ENCODE measurements at regions not wholly inside any gene's neighbourhood (a gene's known extent, or its start where the extent isn't known, plus 50 kb on each side); places are given as distances from the start of the nearest gene placed in this dataset.

GRCh38 chr9:115635680-115636383 lies 517.8 kb upstream of the PAPPA start:
- peaks cover 1% of the 10 kb centered on the region for H3K27me3 Mint-ChIP-seq (ENCODE audit: unreplicated experiment)
- H3K27ac Mint-ChIP-seq (ENCODE audit: unreplicated experiment) = no peak overlapping the region

GRCh38 chr9:115636596-115636995 lies 517.0 kb upstream of the PAPPA start:
- no peak overlapping the region for H3K27ac Mint-ChIP-seq (ENCODE audit: unreplicated experiment)
- H3K4me1 Mint-ChIP-seq (ENCODE audit: low read depth, unreplicated experiment) = no peaks in the 10 kb centered on the region
- no peak overlapping the region for H3K4me3 Mint-ChIP-seq (ENCODE audit: unreplicated experiment)
- DNase-seq = no peak
- no peak for TF ChIP-seq CTCF (IDR thresholded peaks at IDR 0.05; ENCODE audit: partially characterized antibody, unreplicated experiment)
- H3K9me3 Mint-ChIP-seq (ENCODE audit: unreplicated experiment) = no peaks in the 10 kb centered on the region
- peaks cover 1% of the 10 kb centered on the region for H3K27me3 Mint-ChIP-seq (ENCODE audit: unreplicated experiment)
- H3K36me3 Mint-ChIP-seq (ENCODE audit: unreplicated experiment) = no peaks in the 10 kb centered on the region

More at GRCh38 chr9:115635680-115636383, 517.8 kb upstream of the PAPPA start:
- no peak for TF ChIP-seq CTCF (IDR thresholded peaks at IDR 0.05; ENCODE audit: partially characterized antibody, unreplicated experiment)
- no peaks in the 10 kb centered on the region for H3K36me3 Mint-ChIP-seq (ENCODE audit: unreplicated experiment)
- H3K4me3 Mint-ChIP-seq (ENCODE audit: unreplicated experiment) = no peak overlapping the region
- H3K9me3 Mint-ChIP-seq (ENCODE audit: unreplicated experiment) = no peaks in the 10 kb centered on the region
- DNase-seq = no peak
- H3K4me1 Mint-ChIP-seq (ENCODE audit: low read depth, unreplicated experiment) = no peaks in the 10 kb centered on the region

- no peaks in the 10 kb centered on the region for H3K36me3 Mint-ChIP-seq (ENCODE audit: unreplicated experiment)
- no peak for DNase-seq
- no peaks in the 10 kb centered on the region for H3K9me3 Mint-ChIP-seq (ENCODE audit: unreplicated experiment)
- no peak for TF ChIP-seq CTCF (IDR thresholded peaks at IDR 0.05; ENCODE audit: partially characterized antibody, unreplicated experiment)
- peaks cover 1% of the 10 kb centered on the region for H3K27me3 Mint-ChIP-seq (ENCODE audit: unreplicated experiment)
- no peaks in the 10 kb centered on the region for H3K4me1 Mint-ChIP-seq (ENCODE audit: low read depth, unreplicated experiment)
- no peak overlapping the region for H3K4me3 Mint-ChIP-seq (ENCODE audit: unreplicated experiment)
- H3K27ac Mint-ChIP-seq (ENCODE audit: unreplicated experiment) = no peak overlapping the region
Measured at GRCh38 chr9:115637661-115638060, 515.9 kb upstream of the PAPPA start.

- H3K9me3 Mint-ChIP-seq (ENCODE audit: unreplicated experiment) = no peaks in the 10 kb centered on the region
- H3K27me3 Mint-ChIP-seq (ENCODE audit: unreplicated experiment) = peaks cover 1% of the 10 kb centered on the region
- TF ChIP-seq CTCF (IDR thresholded peaks at IDR 0.05; ENCODE audit: partially characterized antibody, unreplicated experiment) = no peak
- DNase-seq = no peak
- H3K4me3 Mint-ChIP-seq (ENCODE audit: unreplicated experiment) = no peak overlapping the region
- H3K36me3 Mint-ChIP-seq (ENCODE audit: unreplicated experiment) = no peaks in the 10 kb centered on the region
- H3K27ac Mint-ChIP-seq (ENCODE audit: unreplicated experiment) = no peak overlapping the region
- H3K4me1 Mint-ChIP-seq (ENCODE audit: low read depth, unreplicated experiment) = no peaks in the 10 kb centered on the region
Measured at GRCh38 chr9:115640887-115641286, 512.7 kb upstream of the PAPPA start.

GRCh38 chr9:115642285-115642684 lies 511.3 kb upstream of the PAPPA start:
- H3K27me3 Mint-ChIP-seq (ENCODE audit: unreplicated experiment) = peaks cover 1% of the 10 kb centered on the region
- no peak for TF ChIP-seq CTCF (IDR thresholded peaks at IDR 0.05; ENCODE audit: partially characterized antibody, unreplicated experiment)
- H3K9me3 Mint-ChIP-seq (ENCODE audit: unreplicated experiment) = no peaks in the 10 kb centered on the region
- no peak for DNase-seq
- no peaks in the 10 kb centered on the region for H3K4me1 Mint-ChIP-seq (ENCODE audit: low read depth, unreplicated experiment)
- H3K4me3 Mint-ChIP-seq (ENCODE audit: unreplicated experiment) = no peak overlapping the region
- H3K36me3 Mint-ChIP-seq (ENCODE audit: unreplicated experiment) = no peaks in the 10 kb centered on the region
- H3K27ac Mint-ChIP-seq (ENCODE audit: unreplicated experiment) = no peak overlapping the region

All from glutamatergic neuron (in vitro differentiated cells).